ENCODE measurements at regions not wholly inside any gene's neighbourhood (a gene's known extent, or its start where the extent isn't known, plus 50 kb on each side); places are given as distances from the start of the nearest gene placed in this dataset.

GRCh38 chr16:54426553-54426849 is 139.9 kb upstream of the IRX3 start:
- H3K27ac ChIP-seq (replicated peaks) = no peak overlapping the region
- no peak overlapping the region for H3K4me3 ChIP-seq
- no peak for DNase-seq
- intact Hi-C loops (cut with micrococcal nuclease) = no loop called here
- peaks cover 14% of the 10 kb centered on the region for H3K4me1 ChIP-seq
- TF ChIP-seq, protein P1, sequence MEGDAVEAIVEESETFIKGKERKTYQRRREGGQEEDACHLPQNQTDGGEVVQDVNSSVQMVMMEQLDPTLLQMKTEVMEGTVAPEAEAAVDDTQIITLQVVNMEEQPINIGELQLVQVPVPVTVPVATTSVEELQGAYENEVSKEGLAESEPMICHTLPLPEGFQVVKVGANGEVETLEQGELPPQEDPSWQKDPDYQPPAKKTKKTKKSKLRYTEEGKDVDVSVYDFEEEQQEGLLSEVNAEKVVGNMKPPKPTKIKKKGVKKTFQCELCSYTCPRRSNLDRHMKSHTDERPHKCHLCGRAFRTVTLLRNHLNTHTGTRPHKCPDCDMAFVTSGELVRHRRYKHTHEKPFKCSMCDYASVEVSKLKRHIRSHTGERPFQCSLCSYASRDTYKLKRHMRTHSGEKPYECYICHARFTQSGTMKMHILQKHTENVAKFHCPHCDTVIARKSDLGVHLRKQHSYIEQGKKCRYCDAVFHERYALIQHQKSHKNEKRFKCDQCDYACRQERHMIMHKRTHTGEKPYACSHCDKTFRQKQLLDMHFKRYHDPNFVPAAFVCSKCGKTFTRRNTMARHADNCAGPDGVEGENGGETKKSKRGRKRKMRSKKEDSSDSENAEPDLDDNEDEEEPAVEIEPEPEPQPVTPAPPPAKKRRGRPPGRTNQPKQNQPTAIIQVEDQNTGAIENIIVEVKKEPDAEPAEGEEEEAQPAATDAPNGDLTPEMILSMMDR (IDR thresholded peaks at IDR 0.05; ENCODE audit: borderline replicate concordance) = no peak
- peaks cover 10% of the 10 kb centered on the region for H3K27me3 ChIP-seq (ENCODE audit: low read depth)
- H3K36me3 ChIP-seq = no peaks in the 10 kb centered on the region
- H3K9me3 ChIP-seq (replicated peaks) = peaks cover 16% of the 10 kb centered on the region

DNA sequence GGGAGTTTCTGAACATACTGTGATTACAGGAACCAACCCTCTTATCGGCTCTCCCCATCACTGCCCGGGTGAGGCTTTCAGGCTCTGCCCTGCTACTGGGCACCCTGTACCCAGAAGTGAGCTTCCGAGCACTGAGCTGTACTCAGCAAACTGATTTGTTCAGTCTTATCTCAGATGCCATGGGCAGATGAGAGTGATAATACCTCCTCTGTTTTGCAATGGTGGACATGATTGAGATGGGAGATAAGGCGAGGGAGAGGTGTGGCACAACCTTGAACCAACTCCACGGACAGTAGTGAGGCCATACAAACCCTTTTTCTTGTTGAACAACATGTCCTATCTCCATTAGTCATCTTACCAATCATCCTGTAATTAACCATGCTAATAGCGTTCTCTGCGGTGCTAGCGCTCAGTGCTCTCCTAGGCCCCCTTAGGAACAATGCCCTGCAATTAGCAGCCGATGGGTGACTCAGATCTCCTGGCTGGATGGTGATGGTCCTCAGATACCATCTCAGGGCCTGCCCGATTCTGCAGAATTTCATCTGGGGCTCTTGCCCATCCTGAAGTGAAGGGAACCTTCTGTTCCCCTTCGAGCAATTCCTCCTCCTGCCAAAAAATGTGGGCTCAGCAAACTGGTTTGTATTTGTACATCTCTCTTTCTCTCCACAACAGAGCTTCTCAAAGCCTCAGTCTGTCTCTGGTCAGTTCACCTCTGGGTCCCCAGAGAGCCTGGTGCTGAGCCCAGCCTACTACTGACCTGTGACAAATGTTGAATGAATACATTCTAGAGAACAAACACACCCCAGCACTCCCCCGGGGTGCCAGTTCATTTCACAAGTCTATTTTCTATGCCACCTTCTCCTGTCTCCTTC is 139.3 kb upstream of the IRX3 start:
- TF ChIP-seq, protein P1 (IDR thresholded peaks at IDR 0.05; ENCODE audit: borderline replicate concordance) = no peak
- DNase-seq = no peak
- peaks cover 9% of the 10 kb centered on the region for H3K27me3 ChIP-seq (ENCODE audit: low read depth)
- H3K9me3 ChIP-seq (replicated peaks) = peaks cover 16% of the 10 kb centered on the region
- no peak overlapping the region for H3K27ac ChIP-seq (replicated peaks)
- H3K4me1 ChIP-seq = peaks cover 16% of the 10 kb centered on the region
- H3K4me3 ChIP-seq = no peak overlapping the region
- H3K36me3 ChIP-seq = no peaks in the 10 kb centered on the region
- intact Hi-C loops (cut with micrococcal nuclease) = no loop called here

- TF ChIP-seq, protein P1 (IDR thresholded peaks at IDR 0.05; ENCODE audit: borderline replicate concordance) = no peak
- intact Hi-C loops (cut with micrococcal nuclease) = no loop called here
- no peak overlapping the region for H3K27ac ChIP-seq (replicated peaks)
- no peak for DNase-seq
- no peak overlapping the region for H3K4me3 ChIP-seq
- peaks cover 16% of the 10 kb centered on the region for H3K4me1 ChIP-seq
- H3K27me3 ChIP-seq (ENCODE audit: low read depth) = peaks cover under 1% of the 10 kb centered on the region
- H3K36me3 ChIP-seq = no peaks in the 10 kb centered on the region
- peaks cover 11% of the 10 kb centered on the region for H3K9me3 ChIP-seq (replicated peaks)
Observed at GRCh38 chr16:54425068-54425467, 138.5 kb upstream of the IRX3 start.

- H3K9me3 ChIP-seq (replicated peaks) = peaks cover under 1% of the 10 kb centered on the region
Observed at GRCh38 chr16:54424043-54424451, 137.5 kb upstream of the IRX3 start.

DNA sequence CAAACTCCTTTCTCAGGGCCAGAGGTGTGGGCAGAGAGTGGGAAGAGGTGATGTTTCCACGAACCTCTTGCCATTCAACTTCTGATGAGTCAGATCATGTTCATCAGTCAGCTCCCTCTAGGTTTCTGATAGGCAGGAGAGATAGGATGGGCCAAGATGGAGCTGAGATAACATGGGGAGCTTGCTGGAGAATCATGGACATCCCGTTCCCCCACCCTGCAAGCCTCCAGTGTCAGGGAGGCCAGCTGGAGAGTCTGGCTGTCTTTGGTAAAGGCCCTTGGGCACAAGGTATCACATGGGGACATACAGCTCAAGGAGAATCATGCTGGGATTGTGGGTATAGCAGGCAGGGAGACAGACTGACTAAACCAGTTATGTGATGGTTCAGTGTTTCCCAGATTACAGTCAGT is 136.0 kb upstream of the IRX3 start:
- H3K27me3 ChIP-seq (ENCODE audit: low read depth) = no peaks in the 10 kb centered on the region
- no peak for DNase-seq
- no peaks in the 10 kb centered on the region for H3K36me3 ChIP-seq
- no peaks in the 10 kb centered on the region for H3K9me3 ChIP-seq (replicated peaks)
- H3K4me3 ChIP-seq = no peak overlapping the region
- peaks cover 22% of the 10 kb centered on the region for H3K4me1 ChIP-seq
- TF ChIP-seq, protein P1 (IDR thresholded peaks at IDR 0.05; ENCODE audit: borderline replicate concordance) = no peak
- intact Hi-C loops (cut with micrococcal nuclease) = no loop called here
- H3K27ac ChIP-seq (replicated peaks) = peak overlapping the region; percentile 82

More at GRCh38 chr16:54424043-54424451, 137.5 kb upstream of the IRX3 start:
- DNase-seq = no peak
- TF ChIP-seq, protein P1 (IDR thresholded peaks at IDR 0.05; ENCODE audit: borderline replicate concordance) = no peak
- H3K4me3 ChIP-seq = no peak overlapping the region
- H3K4me1 ChIP-seq = peaks cover 16% of the 10 kb centered on the region
- H3K27ac ChIP-seq (replicated peaks) = no peak overlapping the region
- intact Hi-C loops (cut with micrococcal nuclease) = no loop called here
- no peaks in the 10 kb centered on the region for H3K36me3 ChIP-seq
- no peaks in the 10 kb centered on the region for H3K27me3 ChIP-seq (ENCODE audit: low read depth)
